ENCODE measurements at regions not wholly inside any gene's neighbourhood (a gene's known extent, or its start where the extent isn't known, plus 50 kb on each side); places are given as distances from the start of the nearest gene placed in this dataset.

- no peak for TF ChIP-seq CTCF (IDR thresholded peaks at IDR 0.05)
- no peak for TF ChIP-seq POLR2A (IDR thresholded peaks at IDR 0.05)
Measured at GRCh38 chr2:156098506-156098905, 234.0 kb downstream of the NR4A2 start.

Data from Peyer's patch (tissue), 4 donors.